Upper lobe of right lung (tissue), 1 donor: ENCODE measurements at regions not wholly inside any gene's neighbourhood (a gene's known extent, or its start where the extent isn't known, plus 50 kb on each side); places are given as distances from the start of the nearest gene placed in this dataset.
"Not testable (repeated sequence)": the region's sequence is repeated elsewhere in the genome, so short reads cannot be mapped to it uniquely, and the experiment has no call there.

Experiments used
- ATAC-seq: fragments of 200-7000 bp; cut with Tn5 transposase; one replicate; pipeline ENCODE4 v1.9.1; 2020; ENCODE audit warnings: mild to moderate bottlenecking, moderate library complexity
- DNase-seq: peaks from one replicate; pipeline ENCODE4 v3.0.0-alpha.2; 2020
- H3K27ac ChIP-seq: fragments of 200-600 bp; one replicate; pipeline ENCODE4 v1.8.0; 2022
- H3K27me3 ChIP-seq: fragments of 200-600 bp; one replicate; pipeline ENCODE4 v1.8.0; 2022; ENCODE audit warnings: mild to moderate bottlenecking
- H3K36me3 ChIP-seq: fragments of 200-600 bp; one replicate; pipeline ENCODE4 v1.8.0; 2022
- H3K4me1 ChIP-seq: fragments of 200-600 bp; one replicate; pipeline ENCODE4 v1.8.0; 2022
- H3K4me3 ChIP-seq: fragments of 200-600 bp; one replicate; pipeline ENCODE4 v1.8.0; 2022; ENCODE audit warnings: mild to moderate bottlenecking
- H3K9me3 ChIP-seq: fragments of 200-600 bp; one replicate; pipeline ENCODE4 v1.8.0; 2022
- intact Hi-C: fragments of 100-400 bp; cut with DNase I; formaldehyde crosslinking; loops from one replicate; pipeline ENCODE4 v1.11.0; 2022
- TF ChIP-seq, protein P1 (sequence below): fragments of 200-600 bp; IDR thresholded peaks from one replicate; pipeline ENCODE4 v1.8.0; 2022; ENCODE audit warnings: antibody characterized with exemption
- donor health status: DM: no; HTN: yes; CAD: no; lungs with severe emphysema.

DNA sequence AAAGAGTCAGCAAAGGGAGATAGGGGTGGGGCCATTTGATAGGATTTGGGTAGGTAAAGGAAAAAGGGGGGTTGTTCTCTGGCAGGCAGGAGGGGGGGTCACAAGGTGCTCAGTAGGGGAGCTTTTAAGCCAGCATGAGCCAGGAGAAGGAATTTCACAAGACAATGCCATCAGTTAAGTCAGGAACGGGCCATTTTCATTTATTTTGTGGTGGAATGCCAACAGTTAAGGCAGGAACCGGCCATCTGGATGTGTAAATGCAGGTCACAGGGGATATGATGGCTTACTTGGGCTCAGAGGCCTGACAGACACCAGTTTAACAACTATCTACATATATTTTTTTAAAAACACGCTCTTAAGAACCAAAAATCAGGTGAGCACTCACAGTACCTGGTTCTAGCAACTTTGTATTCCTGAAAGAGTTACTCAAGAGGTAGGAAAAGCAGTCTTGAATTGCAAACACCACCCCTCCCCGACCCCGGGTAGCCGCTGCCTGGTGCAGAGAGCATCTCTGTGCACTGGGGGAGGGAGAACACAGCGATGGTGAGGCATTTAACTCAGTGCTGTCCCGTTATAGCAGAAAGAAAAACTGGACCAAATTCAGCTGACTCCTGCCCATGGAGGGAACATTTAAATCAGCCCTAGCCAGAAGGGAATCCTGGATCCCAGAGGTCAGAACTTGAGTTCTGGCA, 414.5 kb upstream of the KLHL29 start:
- TF ChIP-seq, protein P1, sequence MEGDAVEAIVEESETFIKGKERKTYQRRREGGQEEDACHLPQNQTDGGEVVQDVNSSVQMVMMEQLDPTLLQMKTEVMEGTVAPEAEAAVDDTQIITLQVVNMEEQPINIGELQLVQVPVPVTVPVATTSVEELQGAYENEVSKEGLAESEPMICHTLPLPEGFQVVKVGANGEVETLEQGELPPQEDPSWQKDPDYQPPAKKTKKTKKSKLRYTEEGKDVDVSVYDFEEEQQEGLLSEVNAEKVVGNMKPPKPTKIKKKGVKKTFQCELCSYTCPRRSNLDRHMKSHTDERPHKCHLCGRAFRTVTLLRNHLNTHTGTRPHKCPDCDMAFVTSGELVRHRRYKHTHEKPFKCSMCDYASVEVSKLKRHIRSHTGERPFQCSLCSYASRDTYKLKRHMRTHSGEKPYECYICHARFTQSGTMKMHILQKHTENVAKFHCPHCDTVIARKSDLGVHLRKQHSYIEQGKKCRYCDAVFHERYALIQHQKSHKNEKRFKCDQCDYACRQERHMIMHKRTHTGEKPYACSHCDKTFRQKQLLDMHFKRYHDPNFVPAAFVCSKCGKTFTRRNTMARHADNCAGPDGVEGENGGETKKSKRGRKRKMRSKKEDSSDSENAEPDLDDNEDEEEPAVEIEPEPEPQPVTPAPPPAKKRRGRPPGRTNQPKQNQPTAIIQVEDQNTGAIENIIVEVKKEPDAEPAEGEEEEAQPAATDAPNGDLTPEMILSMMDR = no peak
- no peak for DNase-seq
- intact Hi-C loops = no loop called here

DNA sequence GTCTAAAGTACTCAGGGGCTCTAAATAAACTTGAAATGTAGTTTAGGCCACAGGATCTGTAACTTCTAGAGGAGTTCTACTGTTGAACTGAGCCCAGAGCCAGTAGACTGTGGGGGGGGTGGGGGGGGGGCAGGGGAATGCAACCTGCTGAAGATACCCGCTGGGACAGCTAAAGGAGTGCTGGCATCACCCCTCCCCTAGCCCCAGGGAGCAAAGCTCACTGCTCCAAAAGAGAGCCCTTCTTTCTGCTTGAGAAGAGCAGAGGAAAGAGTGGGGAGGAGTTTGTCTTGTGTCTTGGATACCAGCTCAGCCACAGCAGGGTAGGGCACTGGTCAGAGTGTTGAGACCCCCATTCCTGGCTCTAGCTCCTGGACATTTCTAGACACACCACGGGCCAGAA, 414.0 kb upstream of the KLHL29 start:
- Histone ChIP-seq H3K36me3 (no peaks in the 10 kb centered on the region), H3K9me3 (no peaks in the 10 kb centered on the region), H3K4me1 (no peaks in the 10 kb centered on the region), H3K27ac (no peak overlapping the region), H3K27me3 (no peaks in the 10 kb centered on the region), H3K4me3 (no peak overlapping the region)
- intact Hi-C loops = no loop called here
- TF ChIP-seq, protein P1 = no peak
- ATAC-seq (no peak), DNase-seq (no peak)

More for the DNA sequence above, 414.5 kb upstream of the KLHL29 start:
- Histone ChIP-seq H3K4me1 (no peaks in the 10 kb centered on the region), H3K36me3 (no peaks in the 10 kb centered on the region), H3K4me3 (no peak overlapping the region), H3K27me3 (no peaks in the 10 kb centered on the region), H3K9me3 (no peaks in the 10 kb centered on the region), H3K27ac (no peak overlapping the region)
- ATAC-seq = no peak

DNA sequence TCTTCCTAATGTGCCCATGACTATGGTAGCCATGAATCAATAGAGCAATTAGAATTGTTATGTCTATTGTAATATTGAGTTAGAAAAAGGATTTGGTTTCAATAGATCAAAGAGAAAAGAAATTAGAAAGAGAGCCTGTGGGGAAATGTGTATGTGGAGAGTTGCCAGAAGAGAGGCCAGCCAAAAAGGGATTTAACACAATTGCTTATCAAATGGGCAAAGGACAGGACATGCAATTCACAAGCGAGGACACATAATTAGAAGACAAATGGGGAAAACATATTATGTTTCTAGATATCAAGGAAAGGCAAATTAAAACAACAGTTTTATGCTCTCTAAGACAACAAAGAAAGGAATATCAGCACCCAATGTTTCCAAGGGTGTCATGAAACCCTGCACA, 403.2 kb upstream of the KLHL29 start:
- Histone ChIP-seq H3K27ac (no peak overlapping the region), H3K9me3 (no peaks in the 10 kb centered on the region), H3K36me3 (no peaks in the 10 kb centered on the region), H3K27me3 (no peaks in the 10 kb centered on the region), H3K4me1 (no peaks in the 10 kb centered on the region), H3K4me3 (no peak overlapping the region)
- TF ChIP-seq, protein P1 = no peak
- ATAC-seq (no peak), DNase-seq (no peak)
- intact Hi-C loops = no loop called here

DNA sequence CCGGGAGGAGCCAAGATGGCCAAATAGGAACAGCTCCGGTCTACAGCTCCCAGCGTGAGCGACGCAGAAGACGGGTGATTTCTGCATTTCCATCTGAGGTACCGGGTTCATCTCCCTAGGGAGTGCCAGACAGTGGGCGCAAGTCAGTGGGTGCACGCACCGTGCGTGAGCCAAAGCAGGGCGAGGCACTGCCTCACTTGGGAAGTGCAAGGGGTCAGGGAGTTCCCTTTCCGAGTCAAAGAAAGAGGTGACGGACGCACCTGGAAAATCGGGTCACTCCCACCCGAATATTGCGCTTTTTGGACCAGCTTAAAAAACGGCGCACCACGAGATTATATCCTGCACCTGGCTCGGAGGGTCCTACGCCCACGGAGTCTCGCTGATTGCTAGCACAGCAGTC, 400.8 kb upstream of the KLHL29 start:
- H3K27me3 ChIP-seq, intact Hi-C loops, H3K4me1 ChIP-seq, H3K27ac ChIP-seq, ATAC-seq, DNase-seq, H3K9me3 ChIP-seq, H3K4me3 ChIP-seq, H3K36me3 ChIP-seq: not testable (repeated sequence)

DNA sequence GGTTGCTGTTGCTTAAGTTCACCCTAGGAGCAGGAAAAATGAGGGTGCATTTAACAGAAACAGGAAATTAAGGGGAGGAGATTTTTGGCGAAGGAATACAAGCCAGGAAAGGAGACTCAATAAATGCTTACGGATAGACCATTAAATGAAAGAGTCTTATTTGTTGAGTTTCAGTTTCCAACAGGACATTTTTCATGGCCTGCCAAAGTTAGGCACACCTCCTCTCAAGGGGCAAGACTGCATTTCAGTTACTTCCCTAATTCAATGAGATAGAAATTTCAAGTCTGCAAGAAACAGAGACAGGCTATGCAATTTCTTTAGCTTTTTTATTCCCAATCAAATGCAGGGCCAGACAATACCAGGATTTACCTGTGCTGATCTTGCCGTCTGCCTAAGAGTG, 394.7 kb upstream of the KLHL29 start:
- ATAC-seq (no peak), DNase-seq (no peak)
- no peak overlapping the region for H3K27ac ChIP-seq
- intact Hi-C loops = no loop called here
- TF ChIP-seq, protein P1 = no peak
- H3K36me3 ChIP-seq = no peaks in the 10 kb centered on the region
- H3K9me3 ChIP-seq = no peaks in the 10 kb centered on the region
- H3K4me1 ChIP-seq = no peaks in the 10 kb centered on the region
- H3K27me3 ChIP-seq = no peaks in the 10 kb centered on the region
- H3K4me3 ChIP-seq = no peak overlapping the region

DNA sequence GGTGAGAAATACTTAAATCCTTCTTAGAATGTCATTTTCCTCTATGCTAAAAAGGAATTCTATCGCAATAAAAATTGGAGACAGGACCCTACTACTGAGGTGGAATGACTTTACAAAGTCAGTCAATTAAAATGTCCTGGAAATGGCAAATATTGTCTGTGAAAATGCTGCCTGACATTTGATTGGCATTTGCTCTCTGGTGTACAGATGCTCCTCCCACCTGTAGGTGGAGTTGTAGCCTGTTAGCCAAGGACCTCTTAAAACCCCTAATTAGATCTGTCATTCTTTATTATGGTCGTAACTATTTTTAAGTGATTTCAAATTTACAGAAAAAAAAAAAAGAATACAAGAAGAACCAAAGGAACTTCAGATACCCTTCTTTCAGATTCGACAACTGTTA, 393.1 kb upstream of the KLHL29 start:
- Histone ChIP-seq H3K27me3 (no peaks in the 10 kb centered on the region), H3K9me3 (no peaks in the 10 kb centered on the region), H3K4me1 (no peaks in the 10 kb centered on the region), H3K36me3 (no peaks in the 10 kb centered on the region), H3K27ac (no peak overlapping the region), H3K4me3 (no peak overlapping the region)
- DNase-seq (no peak), ATAC-seq (no peak)
- TF ChIP-seq, protein P1 = no peak
- intact Hi-C loops = no loop called here
